H9 (cell line): ENCODE measurements at regions not wholly inside any gene's neighbourhood (a gene's known extent, or its start where the extent isn't known, plus 50 kb on each side); places are given as distances from the start of the nearest gene placed in this dataset.

Experiments used
- DNase-seq: peaks from one replicate; pipeline ENCODE4 v3.0.0-alpha.2; 2017
- H2AFZ ChIP-seq: one replicate; pipeline ENCODE4 v1.6.1; 2013; ENCODE audit warnings: mild to moderate bottlenecking, low read length, control low read depth, moderate library complexity
- H2AK5ac ChIP-seq: 2 replicates; pipeline ENCODE4 v1.6.1; 2013; ENCODE audit warnings: low read length, control low read depth, mixed read lengths; ENCODE audit not compliant: insufficient read length
- H2BK120ac ChIP-seq: one replicate; pipeline ENCODE4 v1.6.1; 2013; ENCODE audit warnings: low read depth, mild to moderate bottlenecking, low read length, control low read depth, inconsistent platforms; ENCODE audit not compliant: poor library complexity, severe bottlenecking
- H2BK12ac ChIP-seq: 2 replicates; pipeline ENCODE4 v1.6.1; 2013; ENCODE audit warnings: low read length, control low read depth, mixed read lengths, low read depth; ENCODE audit not compliant: insufficient read length
- H2BK15ac ChIP-seq: 2 replicates; pipeline ENCODE4 v1.6.1; 2013; ENCODE audit warnings: low read depth, low read length, control low read depth
- H2BK20ac ChIP-seq: one replicate; pipeline ENCODE4 v1.6.1; 2013; ENCODE audit warnings: low read depth, mild to moderate bottlenecking, low read length, control low read depth, inconsistent platforms; ENCODE audit not compliant: poor library complexity, severe bottlenecking
- H2BK5ac ChIP-seq: 2 replicates; pipeline ENCODE4 v1.6.1; 2013; ENCODE audit warnings: low read length, control low read depth, mixed read lengths; ENCODE audit not compliant: insufficient read length
- H3K14ac ChIP-seq: 2 replicates; pipeline ENCODE4 v1.6.1; 2013; ENCODE audit warnings: low read length, control low read depth; ENCODE audit not compliant: insufficient read depth
- H3K18ac ChIP-seq: 2 replicates; pipeline ENCODE4 v1.6.1; 2013; ENCODE audit warnings: low read depth, mild to moderate bottlenecking, mixed read lengths, low read length, control low read depth; ENCODE audit not compliant: insufficient read length
- H3K23ac ChIP-seq: 2 replicates; pipeline ENCODE4 v1.6.1; 2013; ENCODE audit warnings: low read length, control low read depth, mixed read lengths, low read depth; ENCODE audit not compliant: insufficient read length
- H3K23me2 ChIP-seq: 2 replicates; pipeline ENCODE4 v1.6.1; 2013; ENCODE audit warnings: low read depth, mild to moderate bottlenecking, mixed read lengths, low read length, control low read depth; ENCODE audit not compliant: insufficient read length, poor library complexity, severe bottlenecking
- H3K27ac ChIP-seq: 2 replicates; pipeline ENCODE4 v1.5.1; 2013; ENCODE audit warnings: low read length, control low read depth, mixed read lengths, low read depth; ENCODE audit not compliant: insufficient read length
- H3K27me3 ChIP-seq: 2 replicates; pipeline ENCODE4 v1.6.1; 2013; ENCODE audit warnings: low read length, control low read depth, inconsistent platforms; ENCODE audit not compliant: insufficient read depth
- H3K4ac ChIP-seq: 2 replicates; pipeline ENCODE4 v1.6.1; 2013; ENCODE audit warnings: low read depth, mild to moderate bottlenecking, control low read depth, inconsistent platforms, low read length, moderate library complexity
- H3K4me1 ChIP-seq: 2 replicates; pipeline ENCODE4 v1.6.1; 2013; ENCODE audit warnings: low read length, control low read depth, inconsistent platforms; ENCODE audit not compliant: insufficient read depth
- H3K4me2 ChIP-seq: 2 replicates; pipeline ENCODE4 v1.6.1; 2013; ENCODE audit warnings: low read length, control low read depth, mixed read lengths; ENCODE audit not compliant: insufficient read length, insufficient read depth
- H3K56ac ChIP-seq: 2 replicates; pipeline ENCODE4 v1.6.1; 2013; ENCODE audit warnings: low read depth, mild to moderate bottlenecking, mixed read lengths, low read length, control low read depth; ENCODE audit not compliant: insufficient read length
- H3K79me1 ChIP-seq: 2 replicates; pipeline ENCODE4 v1.6.1; 2013; ENCODE audit warnings: low read depth, mild to moderate bottlenecking, moderate library complexity, low read length, control low read depth, inconsistent platforms; ENCODE audit not compliant: insufficient read depth, poor library complexity, severe bottlenecking
- H3K79me2 ChIP-seq: 2 replicates; pipeline ENCODE4 v1.6.1; 2013; ENCODE audit warnings: low read length, control low read depth, inconsistent platforms; ENCODE audit not compliant: insufficient read depth
- H3K9ac ChIP-seq: 2 replicates; pipeline ENCODE4 v1.6.1; 2013; ENCODE audit warnings: low read length, control low read depth, mixed read lengths; ENCODE audit not compliant: insufficient read length; ENCODE audit errors: extremely low read depth
- H3K9me3 ChIP-seq: one replicate; pipeline ENCODE4 v1.6.1; 2013; ENCODE audit warnings: low read depth, low read length, inconsistent platforms; ENCODE audit not compliant: control insufficient read depth
- H3T11ph ChIP-seq: one replicate; pipeline ENCODE4 v1.6.1; 2013; ENCODE audit warnings: mild to moderate bottlenecking, low read length, control low read depth, inconsistent platforms
- H4K20me1 ChIP-seq: one replicate; pipeline ENCODE4 v1.6.1; 2013; ENCODE audit not compliant: control insufficient read depth, insufficient read length, insufficient read depth
- H4K5ac ChIP-seq: 2 replicates; pipeline ENCODE4 v1.6.1; 2013; ENCODE audit warnings: low read depth, mild to moderate bottlenecking, mixed read lengths, low read length, control low read depth; ENCODE audit not compliant: insufficient read length
- H4K8ac ChIP-seq: replicated peaks from 2 replicates; pipeline ENCODE4 v1.6.1; 2013; ENCODE audit warnings: low read length, control low read depth, mixed read lengths, low read depth; ENCODE audit not compliant: insufficient read length
- H4K91ac ChIP-seq: 2 replicates; pipeline ENCODE4 v1.6.1; 2013; ENCODE audit warnings: low read depth, mild to moderate bottlenecking, moderate library complexity, mixed read lengths, low read length, control low read depth; ENCODE audit not compliant: insufficient read length
- H3K27ac Mint-ChIP-seq, 3 experiments: 2 replicates in 2 of 3; 3 replicates in 1 of 3; pipeline ENCODE4 v1.8.0; 2020 to 2021; ENCODE audit warnings: mixed read lengths in 3 of 3, mild to moderate bottlenecking in 1 of 3, moderate library complexity in 1 of 3
- H3K27me3 Mint-ChIP-seq: 2 replicates; pipeline ENCODE4 v1.8.0; 2021; ENCODE audit warnings: low read depth, mild to moderate bottlenecking, moderate library complexity, mixed read lengths
- H3K36me3 Mint-ChIP-seq, 3 experiments: 2 replicates in 2 of 3; 3 replicates in 1 of 3; pipeline ENCODE4 v1.8.0; 2020 to 2021; ENCODE audit warnings: low read depth in 3 of 3, mixed read lengths in 3 of 3; ENCODE audit not compliant: insufficient read depth in 1 of 3
- H3K4me1 Mint-ChIP-seq, 2 experiments: 2 replicates each; pipeline ENCODE4 v1.8.0; 2020; ENCODE audit warnings: mixed read lengths in 2 of 2
- H3K4me3 Mint-ChIP-seq, 2 experiments: 2 replicates in 1 of 2; 3 replicates in 1 of 2; pipeline ENCODE4 v1.8.0; 2020 to 2021; ENCODE audit warnings: mild to moderate bottlenecking in 2 of 2, mixed read lengths in 2 of 2, moderate library complexity in 1 of 2
- H3K9me3 Mint-ChIP-seq, 2 experiments: 2 replicates in 1 of 2; 3 replicates in 1 of 2; pipeline ENCODE4 v1.8.0; 2020; ENCODE audit warnings: mild to moderate bottlenecking in 2 of 2, mixed read lengths in 2 of 2, moderate library complexity in 1 of 2
- CTCF ChIP-seq: fragments of 200-600 bp; sonication (generic); conservative IDR thresholded peaks from 3 replicates; pipeline ENCODE4 v1.8.0; 2021; ENCODE audit warnings: antibody characterized with exemption, mild to moderate bottlenecking
- WGBS: extraction: QIAGEN DNeasy Blood & Tissue Kit; methylation state at CpG from one replicate; pipeline ENCODE4 v1.1.7; 2013; ENCODE audit warnings: missing lambda C conversion rate, low lambda C conversion rate, mixed read lengths; ENCODE audit not compliant: insufficient read length; ENCODE audit errors: extremely low coverage; 5-methylcytosine and 5-hydroxymethylcytosine counted together

- H3K27me3 Mint-ChIP-seq, result no peaks in the 10 kb centered on the region
- Histone ChIP-seq H2BK15ac (no peak overlapping the region), H2BK20ac (no peak overlapping the region), H3K4me2 (no peak overlapping the region), H3K56ac (no peak overlapping the region), H2AFZ (no peak overlapping the region), H2BK5ac (no peak overlapping the region), H2BK12ac (no peak overlapping the region), H3K18ac (no peak overlapping the region), H2AK5ac (no peak overlapping the region), H3K27me3 (no peaks in the 10 kb centered on the region), H3K23ac (no peak overlapping the region), H3T11ph (no peak overlapping the region), H3K4ac (no peak overlapping the region), H4K5ac (no peak overlapping the region), H3K9me3 (no peaks in the 10 kb centered on the region), H4K20me1 (no peaks in the 10 kb centered on the region), H4K8ac (no peak overlapping the region), H3K27ac (no peak overlapping the region), H3K14ac (no peak overlapping the region), H4K91ac (no peak overlapping the region), H3K79me2 (no peaks in the 10 kb centered on the region), H3K79me1 (no peaks in the 10 kb centered on the region), H3K23me2 (no peaks in the 10 kb centered on the region), H2BK120ac (no peak overlapping the region), H3K9ac (no peak overlapping the region), H3K4me1 (peaks cover 9% of the 10 kb centered on the region)
- H3K27ac Mint-ChIP-seq, result peak overlapping the region in 1 of 3 experiments; percentile 6; a peak in 1 of 7 replicates
- no peak overlapping the region for H3K4me3 Mint-ChIP-seq
- no peak for TF ChIP-seq CTCF
- peaks cover 21% of the 10 kb centered on the region in 2 experiments for H3K4me1 Mint-ChIP-seq
- H3K36me3 Mint-ChIP-seq, result no peaks in the 10 kb centered on the region
- WGBS, result no CpG with 5 or more reads among the region's 11 CpGs
- no peaks in the 10 kb centered on the region for H3K9me3 Mint-ChIP-seq
- no peak for DNase-seq
Measured at GRCh38 chrX:6983207-6983955, 164.1 kb upstream of the STS start.
